ENCODE measurements at regions not wholly inside any gene's neighbourhood (a gene's known extent, or its start where the extent isn't known, plus 50 kb on each side); places are given as distances from the start of the nearest gene placed in this dataset.

- TF ChIP-seq POLR2AphosphoS5 (IDR thresholded peaks at IDR 0.05; ENCODE audit: insufficient read depth, low read depth, low read length) = no peak
- TF ChIP-seq CTCF (IDR thresholded peaks at IDR 0.05; ENCODE audit: extremely low read depth in 1 of 2, insufficient read depth in 1 of 2, low read depth in 1 of 2, low read length in 2 of 2) = no peak
Measured at GRCh38 chr13:65411521-65411920, 1818.6 kb downstream of the PCDH9 start.

Data from endothelial cell of umbilical vein (primary cell).